ENCODE measurements at regions not wholly inside any gene's neighbourhood (a gene's known extent, or its start where the extent isn't known, plus 50 kb on each side); places are given as distances from the start of the nearest gene placed in this dataset.

GRCh38 chr11:81913793-81914192 is 819.9 kb downstream of the FAM181B start:
- WGBS (ENCODE audit: extremely low coverage, insufficient read length, low lambda C conversion rate) = no CpG with 5 or more reads among the region's 1 CpG
- H4K8ac ChIP-seq (replicated peaks; ENCODE audit: insufficient read length, low read depth, low read length) = no peak overlapping the region
- H3K36me3 Mint-ChIP-seq (ENCODE audit: insufficient read depth in 1 of 3, low read depth in 3 of 3) = no peaks in the 10 kb centered on the region; a peak in 1 of 7 replicates
- TF ChIP-seq, protein P1, sequence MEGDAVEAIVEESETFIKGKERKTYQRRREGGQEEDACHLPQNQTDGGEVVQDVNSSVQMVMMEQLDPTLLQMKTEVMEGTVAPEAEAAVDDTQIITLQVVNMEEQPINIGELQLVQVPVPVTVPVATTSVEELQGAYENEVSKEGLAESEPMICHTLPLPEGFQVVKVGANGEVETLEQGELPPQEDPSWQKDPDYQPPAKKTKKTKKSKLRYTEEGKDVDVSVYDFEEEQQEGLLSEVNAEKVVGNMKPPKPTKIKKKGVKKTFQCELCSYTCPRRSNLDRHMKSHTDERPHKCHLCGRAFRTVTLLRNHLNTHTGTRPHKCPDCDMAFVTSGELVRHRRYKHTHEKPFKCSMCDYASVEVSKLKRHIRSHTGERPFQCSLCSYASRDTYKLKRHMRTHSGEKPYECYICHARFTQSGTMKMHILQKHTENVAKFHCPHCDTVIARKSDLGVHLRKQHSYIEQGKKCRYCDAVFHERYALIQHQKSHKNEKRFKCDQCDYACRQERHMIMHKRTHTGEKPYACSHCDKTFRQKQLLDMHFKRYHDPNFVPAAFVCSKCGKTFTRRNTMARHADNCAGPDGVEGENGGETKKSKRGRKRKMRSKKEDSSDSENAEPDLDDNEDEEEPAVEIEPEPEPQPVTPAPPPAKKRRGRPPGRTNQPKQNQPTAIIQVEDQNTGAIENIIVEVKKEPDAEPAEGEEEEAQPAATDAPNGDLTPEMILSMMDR (conservative IDR thresholded peaks at IDR 0.05) = no peak
- H2BK5ac ChIP-seq (ENCODE audit: insufficient read length, low read length) = no peak overlapping the region
- no peaks in the 10 kb centered on the region for H3K27me3 Mint-ChIP-seq (ENCODE audit: low read depth)
- no peaks in the 10 kb centered on the region for H3K4me1 ChIP-seq (ENCODE audit: insufficient read depth, low read length)
- H3K9me3 Mint-ChIP-seq = no peaks in the 10 kb centered on the region; a peak in 1 of 5 replicates
- H3K23ac ChIP-seq (ENCODE audit: insufficient read length, low read depth, low read length) = no peak overlapping the region
- no peaks in the 10 kb centered on the region for H3K23me2 ChIP-seq (ENCODE audit: insufficient read length, low read depth, low read length, poor library complexity, severe bottlenecking)
- no peak overlapping the region for H3K4ac ChIP-seq (ENCODE audit: low read depth, low read length)
- no peak overlapping the region for H2BK20ac ChIP-seq (ENCODE audit: low read depth, low read length, poor library complexity, severe bottlenecking)
- H2BK120ac ChIP-seq (ENCODE audit: low read depth, low read length, poor library complexity, severe bottlenecking) = no peak overlapping the region
- H2BK12ac ChIP-seq (ENCODE audit: insufficient read length, low read depth, low read length) = no peak overlapping the region
- no peak overlapping the region for H3K4me3 Mint-ChIP-seq
- DNase-seq = no peak
- H3K9me3 ChIP-seq (ENCODE audit: control insufficient read depth, low read depth, low read length) = no peaks in the 10 kb centered on the region
- no peak overlapping the region for H2BK15ac ChIP-seq (ENCODE audit: low read depth, low read length)
- no peak overlapping the region for H4K5ac ChIP-seq (ENCODE audit: insufficient read length, low read depth, low read length)
- H3K14ac ChIP-seq (ENCODE audit: insufficient read depth, low read length) = no peak overlapping the region
- H3K27me3 ChIP-seq (ENCODE audit: insufficient read depth, low read length) = no peaks in the 10 kb centered on the region
- no peak overlapping the region for H3K9ac ChIP-seq (ENCODE audit: extremely low read depth, insufficient read length, low read length)
- H3K27ac Mint-ChIP-seq = no peak overlapping the region
- no peak overlapping the region for H3K27ac ChIP-seq (ENCODE audit: insufficient read length, low read depth, low read length)
- H3K79me1 ChIP-seq (ENCODE audit: insufficient read depth, low read depth, low read length, poor library complexity, severe bottlenecking) = no peaks in the 10 kb centered on the region
- H3T11ph ChIP-seq (ENCODE audit: low read length) = no peak overlapping the region
- H3K79me2 ChIP-seq (ENCODE audit: insufficient read depth, low read length) = no peaks in the 10 kb centered on the region
- H3K56ac ChIP-seq (ENCODE audit: insufficient read length, low read depth, low read length) = no peak overlapping the region
- no peaks in the 10 kb centered on the region for H4K20me1 ChIP-seq (ENCODE audit: control insufficient read depth, insufficient read depth, insufficient read length)
- no peak overlapping the region for H2AK5ac ChIP-seq (ENCODE audit: insufficient read length, low read length)
- H2AFZ ChIP-seq (ENCODE audit: low read length) = no peak overlapping the region
- no peak overlapping the region for H3K18ac ChIP-seq (ENCODE audit: insufficient read length, low read depth, low read length)
- no peak overlapping the region for H4K91ac ChIP-seq (ENCODE audit: insufficient read length, low read depth, low read length)
- H3K4me2 ChIP-seq (ENCODE audit: insufficient read depth, insufficient read length, low read length) = no peak overlapping the region
- no peaks in the 10 kb centered on the region for H3K4me1 Mint-ChIP-seq

Data from H9 (cell line).